ENCODE measurements at regions not wholly inside any gene's neighbourhood (a gene's known extent, or its start where the extent isn't known, plus 50 kb on each side); places are given as distances from the start of the nearest gene placed in this dataset.
"Not testable (repeated sequence)": the region's sequence is repeated elsewhere in the genome, so short reads cannot be mapped to it uniquely, and the experiment has no call there.

- no peak overlapping the region for H3K4me3 ChIP-seq
- TF ChIP-seq CTCF (IDR thresholded peaks at IDR 0.05) (no peak), POLR2AphosphoS5 (IDR thresholded peaks at IDR 0.05) (no peak), POLR2A (IDR thresholded peaks at IDR 0.05) (no peak)
- DNase-seq (ENCODE audit: low spot score in 2 of 2) = no peak
- H3K27me3 ChIP-seq = no peaks in the 10 kb centered on the region
- no peaks in the 10 kb centered on the region for H3K4me1 ChIP-seq
- H3K27ac ChIP-seq = no peak overlapping the region
- intact Hi-C loops (cut with DNase I; ENCODE audit: low total_unique reads) = loop anchor here (5.0 kb wide), 1 partner anchor 893 kb away; no protein-coding TSS in a partner anchor
- H3K9me3 ChIP-seq = no peaks in the 10 kb centered on the region
- H3K36me3 ChIP-seq = no peaks in the 10 kb centered on the region
These were observed 272.3 kb upstream of the PLPP4 start for GRCh38 chr10:120184547-120185337.

- Histone ChIP-seq H3K27ac (no peak overlapping the region), H3K9me3 (no peaks in the 10 kb centered on the region), H3K36me3 (no peaks in the 10 kb centered on the region), H3K4me1 (no peaks in the 10 kb centered on the region), H3K4me3 (no peak overlapping the region), H3K27me3 (no peaks in the 10 kb centered on the region)
- DNase-seq (ENCODE audit: low spot score in 2 of 2) = no peak
- intact Hi-C loops (cut with DNase I; ENCODE audit: low total_unique reads) = loop anchor here (5.0 kb wide), 1 partner anchor 891 kb away; no protein-coding TSS in a partner anchor
- no peak for TF ChIP-seq POLR2AphosphoS5 (IDR thresholded peaks at IDR 0.05)
- TF ChIP-seq POLR2A (IDR thresholded peaks at IDR 0.05) = no peak
- no peak for TF ChIP-seq CTCF (IDR thresholded peaks at IDR 0.05)
These were observed 270.5 kb upstream of the PLPP4 start for GRCh38 chr10:120186506-120186905.

- H3K36me3 ChIP-seq; H3K4me1 ChIP-seq; H3K27ac ChIP-seq; H3K4me3 ChIP-seq; DNase-seq (ENCODE audit: low spot score in 2 of 2); H3K27me3 ChIP-seq; H3K9me3 ChIP-seq: not testable (repeated sequence)
- intact Hi-C loops (cut with DNase I; ENCODE audit: low total_unique reads) = loop anchor here (5.0 kb wide), 1 partner anchor 890 kb away; no protein-coding TSS in a partner anchor
These were observed 269.9 kb upstream of the PLPP4 start for GRCh38 chr10:120187168-120187567.

GRCh38 chr10:120188950-120189349 lies 268.1 kb upstream of the PLPP4 start:
- DNase-seq (ENCODE audit: low spot score in 2 of 2) = no peak
- Histone ChIP-seq H3K27me3 (no peaks in the 10 kb centered on the region), H3K27ac (no peak overlapping the region), H3K9me3 (no peaks in the 10 kb centered on the region), H3K4me1 (no peaks in the 10 kb centered on the region), H3K4me3 (no peak overlapping the region), H3K36me3 (no peaks in the 10 kb centered on the region)
- intact Hi-C loops (cut with DNase I; ENCODE audit: low total_unique reads) = loop anchor here (5.0 kb wide), 1 partner anchor 888 kb away; no protein-coding TSS in a partner anchor
- no peak for TF ChIP-seq CTCF (IDR thresholded peaks at IDR 0.05)
- no peak for TF ChIP-seq POLR2AphosphoS5 (IDR thresholded peaks at IDR 0.05)
- no peak for TF ChIP-seq POLR2A (IDR thresholded peaks at IDR 0.05)

GRCh38 chr10:120195984-120196712 lies 260.9 kb upstream of the PLPP4 start:
- H3K27ac ChIP-seq = no peak overlapping the region
- no peaks in the 10 kb centered on the region for H3K4me1 ChIP-seq
- no peak overlapping the region for H3K4me3 ChIP-seq
- DNase-seq (ENCODE audit: low spot score in 2 of 2) = no peak
- TF ChIP-seq CTCF (IDR thresholded peaks at IDR 0.05) = no peak
- TF ChIP-seq POLR2A (IDR thresholded peaks at IDR 0.05) = no peak
- TF ChIP-seq POLR2AphosphoS5 (IDR thresholded peaks at IDR 0.05) = no peak
- no peaks in the 10 kb centered on the region for H3K27me3 ChIP-seq
- no peaks in the 10 kb centered on the region for H3K9me3 ChIP-seq
- intact Hi-C loops (cut with DNase I; ENCODE audit: low total_unique reads) = no loop called here
- H3K36me3 ChIP-seq = no peaks in the 10 kb centered on the region
